ENCODE measurements at regions not wholly inside any gene's neighbourhood (a gene's known extent, or its start where the extent isn't known, plus 50 kb on each side); places are given as distances from the start of the nearest gene placed in this dataset.

DNA sequence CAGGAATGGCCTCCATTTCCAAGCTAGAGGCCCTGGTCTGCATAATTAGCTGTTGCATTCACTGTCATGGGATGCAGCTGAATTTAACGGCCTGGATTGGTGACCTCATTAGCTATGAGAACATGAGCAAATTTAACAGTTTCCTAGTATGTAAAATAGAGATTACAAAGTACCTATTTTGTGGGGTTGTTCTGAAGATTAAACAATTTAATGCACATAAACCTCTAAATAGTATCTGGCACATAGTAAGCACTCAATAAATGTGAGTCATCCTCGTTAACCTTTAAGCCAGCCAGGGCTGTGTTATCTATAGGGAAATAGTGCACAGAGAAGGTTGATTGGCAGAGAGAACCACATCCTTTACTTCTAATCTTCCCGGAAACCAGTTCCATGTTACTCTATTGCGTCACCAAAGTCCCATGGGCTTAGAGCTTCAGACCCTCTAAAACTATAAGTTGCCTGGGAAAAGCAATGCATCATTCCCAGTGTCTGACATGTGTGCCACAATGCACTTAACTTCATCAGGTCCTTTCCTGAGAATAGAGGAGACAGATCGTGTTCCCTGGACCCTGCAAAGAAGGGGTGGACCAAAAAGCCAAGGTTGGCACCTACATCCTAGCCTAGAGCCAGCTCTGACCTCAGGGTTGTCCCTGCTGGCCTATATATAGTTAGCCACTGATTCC, 196.5 kb downstream of the LNPK start:
- TF ChIP-seq, protein P1, sequence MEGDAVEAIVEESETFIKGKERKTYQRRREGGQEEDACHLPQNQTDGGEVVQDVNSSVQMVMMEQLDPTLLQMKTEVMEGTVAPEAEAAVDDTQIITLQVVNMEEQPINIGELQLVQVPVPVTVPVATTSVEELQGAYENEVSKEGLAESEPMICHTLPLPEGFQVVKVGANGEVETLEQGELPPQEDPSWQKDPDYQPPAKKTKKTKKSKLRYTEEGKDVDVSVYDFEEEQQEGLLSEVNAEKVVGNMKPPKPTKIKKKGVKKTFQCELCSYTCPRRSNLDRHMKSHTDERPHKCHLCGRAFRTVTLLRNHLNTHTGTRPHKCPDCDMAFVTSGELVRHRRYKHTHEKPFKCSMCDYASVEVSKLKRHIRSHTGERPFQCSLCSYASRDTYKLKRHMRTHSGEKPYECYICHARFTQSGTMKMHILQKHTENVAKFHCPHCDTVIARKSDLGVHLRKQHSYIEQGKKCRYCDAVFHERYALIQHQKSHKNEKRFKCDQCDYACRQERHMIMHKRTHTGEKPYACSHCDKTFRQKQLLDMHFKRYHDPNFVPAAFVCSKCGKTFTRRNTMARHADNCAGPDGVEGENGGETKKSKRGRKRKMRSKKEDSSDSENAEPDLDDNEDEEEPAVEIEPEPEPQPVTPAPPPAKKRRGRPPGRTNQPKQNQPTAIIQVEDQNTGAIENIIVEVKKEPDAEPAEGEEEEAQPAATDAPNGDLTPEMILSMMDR (IDR thresholded peaks at IDR 0.05) = no peak
- no peak for TF ChIP-seq POLR2AphosphoS5 (IDR thresholded peaks at IDR 0.05)
- no peak for TF ChIP-seq POLR2A (IDR thresholded peaks at IDR 0.05)
